ENCODE measurements at regions not wholly inside any gene's neighbourhood (a gene's known extent, or its start where the extent isn't known, plus 50 kb on each side); places are given as distances from the start of the nearest gene placed in this dataset.
A peak's percentile ranks its signal among the peaks of the same experiment; 100 is the strongest.

- no peak for DNase-seq
Measured at GRCh38 chr1:189811960-189812359, 665.7 kb downstream of the BRINP3 start.

GRCh38 chr1:189816558-189816957, 661.1 kb downstream of the BRINP3 start:
- DNase-seq = no peak

GRCh38 chr1:189819751-189820150, 657.9 kb downstream of the BRINP3 start:
- DNase-seq = no peak

- no peak for DNase-seq
Measured at GRCh38 chr1:189821833-189822232, 655.8 kb downstream of the BRINP3 start.

GRCh38 chr1:189834813-189835212, 642.9 kb downstream of the BRINP3 start:
- no peak for DNase-seq

- no peak for DNase-seq
Measured at GRCh38 chr1:189847613-189848012, 630.1 kb downstream of the BRINP3 start.

GRCh38 chr1:189851806-189852367, 625.8 kb downstream of the BRINP3 start:
- DNase-seq = no peak

- DNase-seq = peak; percentile 15 to 32 (median 31)
Measured at GRCh38 chr1:189859385-189859977, 618.2 kb downstream of the BRINP3 start.

- DNase-seq = no peak
Measured at GRCh38 chr1:189866606-189867005, 611.1 kb downstream of the BRINP3 start.

GRCh38 chr1:189868021-189868420, 609.6 kb downstream of the BRINP3 start:
- no peak for DNase-seq

- DNase-seq = no peak
Measured at GRCh38 chr1:189874715-189875435, 602.8 kb downstream of the BRINP3 start.

GRCh38 chr1:189880135-189880534, 597.5 kb downstream of the BRINP3 start:
- no peak for DNase-seq

- no peak for DNase-seq
Measured at GRCh38 chr1:189899686-189900425, 577.8 kb downstream of the BRINP3 start.

GRCh38 chr1:189904509-189904908, 573.2 kb downstream of the BRINP3 start:
- DNase-seq = no peak

GRCh38 chr1:189908113-189908512, 569.6 kb downstream of the BRINP3 start:
- DNase-seq = no peak

- DNase-seq = no peak
Measured at GRCh38 chr1:189921613-189922012, 556.1 kb downstream of the BRINP3 start.

- no peak for DNase-seq
Measured at GRCh38 chr1:189927641-189928040, 550.0 kb downstream of the BRINP3 start.

GRCh38 chr1:189929501-189930099, 548.1 kb downstream of the BRINP3 start:
- no peak for DNase-seq

- DNase-seq = no peak
Measured at GRCh38 chr1:189936861-189937260, 540.8 kb downstream of the BRINP3 start.

GRCh38 chr1:189939967-189940366, 537.7 kb downstream of the BRINP3 start:
- DNase-seq = no peak

- DNase-seq = no peak
Measured at GRCh38 chr1:189941922-189942321, 535.7 kb downstream of the BRINP3 start.

- no peak for DNase-seq
Measured at GRCh38 chr1:189958756-189959155, 518.9 kb downstream of the BRINP3 start.

GRCh38 chr1:189960769-189961168, 516.9 kb downstream of the BRINP3 start:
- no peak for DNase-seq

Measured in suppressor macrophage (primary cell).